Uterus (tissue), 2 donors: ENCODE measurements at regions not wholly inside any gene's neighbourhood (a gene's known extent, or its start where the extent isn't known, plus 50 kb on each side); places are given as distances from the start of the nearest gene placed in this dataset.

Experiments
- POLR2A ChIP-seq, 2 donors: fragments of 450-650 bp; IDR thresholded peaks; one replicate each; pipeline ENCODE4 v1.6.1; 2016; ENCODE audit warnings: antibody characterized with exemption in 2 of 2, mild to moderate bottlenecking in 1 of 2, moderate library complexity in 1 of 2
- TF ChIP-seq, protein P1 (sequence below), 4 experiments: fragments of 200-600 bp in 2 of 4; fragments of 450-650 bp in 2 of 4; sonication (generic) in 2 of 4; IDR thresholded peaks; one replicate each; pipeline ENCODE4 v1.5.1; 2016 to 2019; ENCODE audit warnings: antibody characterized with exemption in 4 of 4, mild to moderate bottlenecking in 2 of 4, moderate library complexity in 1 of 4

DNA sequence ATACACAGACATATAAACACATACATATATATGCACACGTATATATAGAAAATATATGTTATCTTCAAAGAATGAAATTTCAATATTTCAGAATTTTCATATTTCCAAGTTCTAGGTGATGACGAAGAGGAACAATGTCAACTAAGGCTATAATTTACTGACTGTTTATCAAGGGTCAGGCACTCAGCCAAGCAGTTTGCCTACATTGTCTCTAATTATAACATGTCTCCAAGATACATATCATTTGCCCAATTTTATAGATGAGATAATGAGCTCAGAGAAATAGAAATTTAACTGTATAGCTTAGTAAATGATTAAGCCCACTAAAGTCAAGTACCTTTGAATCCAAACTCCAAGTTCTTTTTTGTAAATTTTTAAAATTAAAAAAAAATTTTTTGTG, 99.9 kb upstream of the PLSCR4 start:
- TF ChIP-seq, protein P1, sequence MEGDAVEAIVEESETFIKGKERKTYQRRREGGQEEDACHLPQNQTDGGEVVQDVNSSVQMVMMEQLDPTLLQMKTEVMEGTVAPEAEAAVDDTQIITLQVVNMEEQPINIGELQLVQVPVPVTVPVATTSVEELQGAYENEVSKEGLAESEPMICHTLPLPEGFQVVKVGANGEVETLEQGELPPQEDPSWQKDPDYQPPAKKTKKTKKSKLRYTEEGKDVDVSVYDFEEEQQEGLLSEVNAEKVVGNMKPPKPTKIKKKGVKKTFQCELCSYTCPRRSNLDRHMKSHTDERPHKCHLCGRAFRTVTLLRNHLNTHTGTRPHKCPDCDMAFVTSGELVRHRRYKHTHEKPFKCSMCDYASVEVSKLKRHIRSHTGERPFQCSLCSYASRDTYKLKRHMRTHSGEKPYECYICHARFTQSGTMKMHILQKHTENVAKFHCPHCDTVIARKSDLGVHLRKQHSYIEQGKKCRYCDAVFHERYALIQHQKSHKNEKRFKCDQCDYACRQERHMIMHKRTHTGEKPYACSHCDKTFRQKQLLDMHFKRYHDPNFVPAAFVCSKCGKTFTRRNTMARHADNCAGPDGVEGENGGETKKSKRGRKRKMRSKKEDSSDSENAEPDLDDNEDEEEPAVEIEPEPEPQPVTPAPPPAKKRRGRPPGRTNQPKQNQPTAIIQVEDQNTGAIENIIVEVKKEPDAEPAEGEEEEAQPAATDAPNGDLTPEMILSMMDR (IDR thresholded peaks at IDR 0.05), result no peak
- TF ChIP-seq POLR2A (IDR thresholded peaks at IDR 0.05), result no peak
